ENCODE measurements at regions not wholly inside any gene's neighbourhood (a gene's known extent, or its start where the extent isn't known, plus 50 kb on each side); places are given as distances from the start of the nearest gene placed in this dataset.

DNA sequence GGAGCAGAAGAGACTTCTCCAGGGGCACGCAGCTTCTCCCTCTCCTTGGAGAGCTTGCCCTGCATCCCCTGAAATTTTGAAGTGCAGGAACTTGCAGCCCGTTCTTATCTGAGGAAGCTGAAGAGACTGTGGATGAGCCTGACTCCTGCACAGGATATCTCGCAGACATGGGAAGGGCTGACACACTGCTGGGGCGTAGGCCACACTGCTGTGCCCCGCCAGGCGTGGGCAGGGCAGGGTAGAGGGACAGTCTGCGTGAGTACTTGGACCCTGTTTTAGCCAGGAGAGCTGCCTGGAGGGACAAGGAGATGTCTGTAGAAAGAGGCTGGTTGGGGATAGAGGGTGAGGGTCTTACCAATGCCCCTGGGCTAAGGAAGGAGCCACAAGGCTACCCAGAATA is 353.7 kb upstream of the NBEA start:
- Histone ChIP-seq H3K27ac (ENCODE audit: low read depth in 1 of 2, low read length in 2 of 2) (no peak overlapping the region), H3K27me3 (ENCODE audit: control insufficient read depth in 4 of 4, insufficient read depth in 4 of 4, low read length in 3 of 4) (no peaks in the 10 kb centered on the region), H3K9ac (ENCODE audit: low read depth in 1 of 2, low read length in 2 of 2) (no peak overlapping the region), H3K9me3 (ENCODE audit: control insufficient read depth in 4 of 4, low read length in 3 of 4) (no peaks in the 10 kb centered on the region), H3K4me3 (ENCODE audit: low read depth in 1 of 3, low read length in 3 of 3) (no peak overlapping the region), H3K36me3 (ENCODE audit: control insufficient read depth in 4 of 4, insufficient read depth in 3 of 4, low read depth in 1 of 4, low read length in 3 of 4) (no peaks in the 10 kb centered on the region), H3K4me1 (ENCODE audit: control insufficient read depth in 4 of 4, insufficient read depth in 4 of 4, low read length in 3 of 4) (no peaks in the 10 kb centered on the region)
- DNase-seq (ENCODE audit: low spot score), result no peak
- 69% methylated on average over 7 of the region's 7 CpGs for WGBS
- TF ChIP-seq TAF1 (conservative IDR thresholded peaks at IDR 0.05) (no peak), RAD21 (IDR thresholded peaks at IDR 0.05) (no peak), FOXA1 (IDR thresholded peaks at IDR 0.05) (no peak), YY1 (IDR thresholded peaks at IDR 0.05) (no peak), FOXA2 (IDR thresholded peaks at IDR 0.05) (no peak), NR2F2 (IDR thresholded peaks at IDR 0.05) (no peak), RXRA (IDR thresholded peaks at IDR 0.05) (no peak), EGR1 (IDR thresholded peaks at IDR 0.05; ENCODE audit: low read depth in 2 of 2) (no peak), HNF4A (conservative IDR thresholded peaks at IDR 0.05) (no peak), HNF4G (IDR thresholded peaks at IDR 0.05) (no peak), GABPA (IDR thresholded peaks at IDR 0.05 in 1 of 2, conservative IDR thresholded peaks at IDR 0.05 in 1 of 2) (no peak)
- TF ChIP-seq, protein P1, sequence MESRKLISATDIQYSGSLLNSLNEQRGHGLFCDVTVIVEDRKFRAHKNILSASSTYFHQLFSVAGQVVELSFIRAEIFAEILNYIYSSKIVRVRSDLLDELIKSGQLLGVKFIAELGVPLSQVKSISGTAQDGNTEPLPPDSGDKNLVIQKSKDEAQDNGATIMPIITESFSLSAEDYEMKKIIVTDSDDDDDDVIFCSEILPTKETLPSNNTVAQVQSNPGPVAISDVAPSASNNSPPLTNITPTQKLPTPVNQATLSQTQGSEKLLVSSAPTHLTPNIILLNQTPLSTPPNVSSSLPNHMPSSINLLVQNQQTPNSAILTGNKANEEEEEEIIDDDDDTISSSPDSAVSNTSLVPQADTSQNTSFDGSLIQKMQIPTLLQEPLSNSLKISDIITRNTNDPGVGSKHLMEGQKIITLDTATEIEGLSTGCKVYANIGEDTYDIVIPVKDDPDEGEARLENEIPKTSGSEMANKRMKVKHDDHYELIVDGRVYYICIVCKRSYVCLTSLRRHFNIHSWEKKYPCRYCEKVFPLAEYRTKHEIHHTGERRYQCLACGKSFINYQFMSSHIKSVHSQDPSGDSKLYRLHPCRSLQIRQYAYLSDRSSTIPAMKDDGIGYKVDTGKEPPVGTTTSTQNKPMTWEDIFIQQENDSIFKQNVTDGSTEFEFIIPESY (IDR thresholded peaks at IDR 0.05), result no peak
- TF ChIP-seq, protein P2, sequence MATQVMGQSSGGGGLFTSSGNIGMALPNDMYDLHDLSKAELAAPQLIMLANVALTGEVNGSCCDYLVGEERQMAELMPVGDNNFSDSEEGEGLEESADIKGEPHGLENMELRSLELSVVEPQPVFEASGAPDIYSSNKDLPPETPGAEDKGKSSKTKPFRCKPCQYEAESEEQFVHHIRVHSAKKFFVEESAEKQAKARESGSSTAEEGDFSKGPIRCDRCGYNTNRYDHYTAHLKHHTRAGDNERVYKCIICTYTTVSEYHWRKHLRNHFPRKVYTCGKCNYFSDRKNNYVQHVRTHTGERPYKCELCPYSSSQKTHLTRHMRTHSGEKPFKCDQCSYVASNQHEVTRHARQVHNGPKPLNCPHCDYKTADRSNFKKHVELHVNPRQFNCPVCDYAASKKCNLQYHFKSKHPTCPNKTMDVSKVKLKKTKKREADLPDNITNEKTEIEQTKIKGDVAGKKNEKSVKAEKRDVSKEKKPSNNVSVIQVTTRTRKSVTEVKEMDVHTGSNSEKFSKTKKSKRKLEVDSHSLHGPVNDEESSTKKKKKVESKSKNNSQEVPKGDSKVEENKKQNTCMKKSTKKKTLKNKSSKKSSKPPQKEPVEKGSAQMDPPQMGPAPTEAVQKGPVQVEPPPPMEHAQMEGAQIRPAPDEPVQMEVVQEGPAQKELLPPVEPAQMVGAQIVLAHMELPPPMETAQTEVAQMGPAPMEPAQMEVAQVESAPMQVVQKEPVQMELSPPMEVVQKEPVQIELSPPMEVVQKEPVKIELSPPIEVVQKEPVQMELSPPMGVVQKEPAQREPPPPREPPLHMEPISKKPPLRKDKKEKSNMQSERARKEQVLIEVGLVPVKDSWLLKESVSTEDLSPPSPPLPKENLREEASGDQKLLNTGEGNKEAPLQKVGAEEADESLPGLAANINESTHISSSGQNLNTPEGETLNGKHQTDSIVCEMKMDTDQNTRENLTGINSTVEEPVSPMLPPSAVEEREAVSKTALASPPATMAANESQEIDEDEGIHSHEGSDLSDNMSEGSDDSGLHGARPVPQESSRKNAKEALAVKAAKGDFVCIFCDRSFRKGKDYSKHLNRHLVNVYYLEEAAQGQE (IDR thresholded peaks at IDR 0.05), result no peak
- TF ChIP-seq, protein P3, sequence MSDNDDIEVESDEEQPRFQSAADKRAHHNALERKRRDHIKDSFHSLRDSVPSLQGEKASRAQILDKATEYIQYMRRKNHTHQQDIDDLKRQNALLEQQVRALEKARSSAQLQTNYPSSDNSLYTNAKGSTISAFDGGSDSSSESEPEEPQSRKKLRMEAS (IDR thresholded peaks at IDR 0.05), result no peak
- TF ChIP-seq, protein P4, sequence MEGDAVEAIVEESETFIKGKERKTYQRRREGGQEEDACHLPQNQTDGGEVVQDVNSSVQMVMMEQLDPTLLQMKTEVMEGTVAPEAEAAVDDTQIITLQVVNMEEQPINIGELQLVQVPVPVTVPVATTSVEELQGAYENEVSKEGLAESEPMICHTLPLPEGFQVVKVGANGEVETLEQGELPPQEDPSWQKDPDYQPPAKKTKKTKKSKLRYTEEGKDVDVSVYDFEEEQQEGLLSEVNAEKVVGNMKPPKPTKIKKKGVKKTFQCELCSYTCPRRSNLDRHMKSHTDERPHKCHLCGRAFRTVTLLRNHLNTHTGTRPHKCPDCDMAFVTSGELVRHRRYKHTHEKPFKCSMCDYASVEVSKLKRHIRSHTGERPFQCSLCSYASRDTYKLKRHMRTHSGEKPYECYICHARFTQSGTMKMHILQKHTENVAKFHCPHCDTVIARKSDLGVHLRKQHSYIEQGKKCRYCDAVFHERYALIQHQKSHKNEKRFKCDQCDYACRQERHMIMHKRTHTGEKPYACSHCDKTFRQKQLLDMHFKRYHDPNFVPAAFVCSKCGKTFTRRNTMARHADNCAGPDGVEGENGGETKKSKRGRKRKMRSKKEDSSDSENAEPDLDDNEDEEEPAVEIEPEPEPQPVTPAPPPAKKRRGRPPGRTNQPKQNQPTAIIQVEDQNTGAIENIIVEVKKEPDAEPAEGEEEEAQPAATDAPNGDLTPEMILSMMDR (IDR thresholded peaks at IDR 0.05; ENCODE audit: low read depth, low read length, missing input control), result no peak
- TF ChIP-seq, protein P5, sequence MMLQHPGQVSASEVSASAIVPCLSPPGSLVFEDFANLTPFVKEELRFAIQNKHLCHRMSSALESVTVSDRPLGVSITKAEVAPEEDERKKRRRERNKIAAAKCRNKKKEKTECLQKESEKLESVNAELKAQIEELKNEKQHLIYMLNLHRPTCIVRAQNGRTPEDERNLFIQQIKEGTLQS (IDR thresholded peaks at IDR 0.05), result no peak

DNA sequence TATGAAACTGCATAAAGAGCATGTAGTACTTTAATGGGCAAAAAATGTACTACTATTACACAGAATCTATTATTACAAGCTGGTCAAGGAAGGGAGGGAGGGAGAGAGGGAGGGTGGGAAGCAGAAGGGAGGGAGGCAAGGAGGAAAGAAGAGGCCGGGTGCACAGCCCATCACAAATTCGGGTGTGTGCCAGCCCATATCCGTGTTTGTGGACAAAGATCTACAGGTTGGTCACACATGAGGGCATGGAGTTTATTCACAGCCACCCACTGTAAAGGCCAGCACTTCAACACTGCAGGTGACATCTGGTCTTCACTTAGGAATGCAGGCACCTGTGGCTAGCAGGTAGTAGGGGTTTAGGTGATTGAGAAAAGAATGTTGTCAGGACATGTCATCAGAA is 352.5 kb upstream of the NBEA start:
- no peak for DNase-seq (ENCODE audit: low spot score)
- 64% methylated on average over 3 of the region's 3 CpGs for WGBS
- TF ChIP-seq NR2F2 (IDR thresholded peaks at IDR 0.05), result no peak
- TF ChIP-seq, protein P2 (IDR thresholded peaks at IDR 0.05), result no peak
- TF ChIP-seq TAF1 (conservative IDR thresholded peaks at IDR 0.05), result no peak
- no peak for TF ChIP-seq JUND (IDR thresholded peaks at IDR 0.05)
- TF ChIP-seq GABPA (IDR thresholded peaks at IDR 0.05 in 1 of 2, conservative IDR thresholded peaks at IDR 0.05 in 1 of 2), result no peak
- TF ChIP-seq, protein P3 (IDR thresholded peaks at IDR 0.05), result no peak
- TF ChIP-seq, protein P5 (IDR thresholded peaks at IDR 0.05), result no peak
- TF ChIP-seq YY1 (IDR thresholded peaks at IDR 0.05), result no peak
- no peak for TF ChIP-seq EGR1 (IDR thresholded peaks at IDR 0.05; ENCODE audit: low read depth in 2 of 2)
- no peak for TF ChIP-seq SP1 (IDR thresholded peaks at IDR 0.05)
- TF ChIP-seq, protein P1 (IDR thresholded peaks at IDR 0.05), result no peak

More for the DNA sequence above, 352.5 kb upstream of the NBEA start:
- no peaks in the 10 kb centered on the region for H3K4me1 ChIP-seq (ENCODE audit: control insufficient read depth in 4 of 4, insufficient read depth in 4 of 4, low read length in 3 of 4)
- H3K27ac ChIP-seq (ENCODE audit: low read depth in 1 of 2, low read length in 2 of 2), result no peak overlapping the region
- no peak overlapping the region for H3K4me3 ChIP-seq (ENCODE audit: low read depth in 1 of 3, low read length in 3 of 3)
- no peaks in the 10 kb centered on the region for H3K36me3 ChIP-seq (ENCODE audit: control insufficient read depth in 4 of 4, insufficient read depth in 3 of 4, low read depth in 1 of 4, low read length in 3 of 4)
- H3K9me3 ChIP-seq (ENCODE audit: control insufficient read depth in 4 of 4, low read length in 3 of 4), result no peaks in the 10 kb centered on the region
- no peak overlapping the region for H3K9ac ChIP-seq (ENCODE audit: low read depth in 1 of 2, low read length in 2 of 2)
- no peaks in the 10 kb centered on the region for H3K27me3 ChIP-seq (ENCODE audit: control insufficient read depth in 4 of 4, insufficient read depth in 4 of 4, low read length in 3 of 4)

Measured in liver (tissue), 8 donors.